ENCODE measurements at regions not wholly inside any gene's neighbourhood (a gene's known extent, or its start where the extent isn't known, plus 50 kb on each side); places are given as distances from the start of the nearest gene placed in this dataset.
"Not testable (repeated sequence)": the region's sequence is repeated elsewhere in the genome, so short reads cannot be mapped to it uniquely, and the experiment has no call there.

DNA sequence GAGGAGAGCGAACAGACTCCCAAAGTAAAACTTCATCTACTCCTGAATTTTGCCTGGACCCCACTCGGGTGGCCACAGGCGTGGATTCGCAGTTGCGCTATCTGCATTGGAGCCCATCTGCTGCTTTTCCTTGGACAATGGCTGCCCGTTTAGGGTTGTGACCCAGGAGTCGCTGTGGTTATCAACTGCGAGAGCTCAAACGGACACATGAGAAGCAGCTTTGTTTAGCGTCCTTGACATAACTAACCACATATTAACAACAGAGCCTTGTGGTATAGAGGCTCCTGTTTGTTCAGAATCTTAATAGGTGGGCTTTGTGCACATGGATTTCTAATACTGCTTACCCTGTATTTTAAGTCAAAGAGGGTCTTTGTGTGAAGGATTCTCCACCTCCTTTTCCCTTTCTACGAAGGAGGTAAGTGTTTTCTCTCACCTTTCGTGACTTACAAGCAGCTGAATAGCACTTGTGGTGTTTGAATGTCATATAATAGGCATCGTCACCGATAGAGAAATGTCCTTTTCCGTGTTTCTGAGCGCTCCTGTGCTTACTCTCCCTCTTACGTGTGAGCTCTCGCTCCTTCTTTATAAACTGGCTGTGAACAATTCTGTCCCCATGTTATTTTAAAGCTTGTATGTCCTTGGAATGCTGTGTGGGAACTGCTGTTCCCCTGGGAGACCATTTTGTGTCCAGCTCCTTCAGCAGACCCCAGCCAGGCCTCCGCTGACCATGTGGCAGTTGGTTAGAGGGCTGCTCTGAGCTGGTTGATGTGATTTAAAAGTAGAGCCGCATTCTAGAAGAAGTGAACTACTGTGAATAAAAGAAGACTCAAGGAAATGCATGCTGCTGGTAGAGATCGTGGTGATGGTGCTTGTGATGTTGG, 441.4 kb downstream of the RPS6KC1 start:
- TF ChIP-seq, protein P1, sequence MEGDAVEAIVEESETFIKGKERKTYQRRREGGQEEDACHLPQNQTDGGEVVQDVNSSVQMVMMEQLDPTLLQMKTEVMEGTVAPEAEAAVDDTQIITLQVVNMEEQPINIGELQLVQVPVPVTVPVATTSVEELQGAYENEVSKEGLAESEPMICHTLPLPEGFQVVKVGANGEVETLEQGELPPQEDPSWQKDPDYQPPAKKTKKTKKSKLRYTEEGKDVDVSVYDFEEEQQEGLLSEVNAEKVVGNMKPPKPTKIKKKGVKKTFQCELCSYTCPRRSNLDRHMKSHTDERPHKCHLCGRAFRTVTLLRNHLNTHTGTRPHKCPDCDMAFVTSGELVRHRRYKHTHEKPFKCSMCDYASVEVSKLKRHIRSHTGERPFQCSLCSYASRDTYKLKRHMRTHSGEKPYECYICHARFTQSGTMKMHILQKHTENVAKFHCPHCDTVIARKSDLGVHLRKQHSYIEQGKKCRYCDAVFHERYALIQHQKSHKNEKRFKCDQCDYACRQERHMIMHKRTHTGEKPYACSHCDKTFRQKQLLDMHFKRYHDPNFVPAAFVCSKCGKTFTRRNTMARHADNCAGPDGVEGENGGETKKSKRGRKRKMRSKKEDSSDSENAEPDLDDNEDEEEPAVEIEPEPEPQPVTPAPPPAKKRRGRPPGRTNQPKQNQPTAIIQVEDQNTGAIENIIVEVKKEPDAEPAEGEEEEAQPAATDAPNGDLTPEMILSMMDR (IDR thresholded peaks at IDR 0.05; ENCODE audit: control insufficient read depth, extremely low read depth, insufficient read depth): no peak
- no peak for DNase-seq (ENCODE audit: low read depth)
- no peak overlapping the region for H3K4me3 ChIP-seq (ENCODE audit: low read depth, low read length)

DNA sequence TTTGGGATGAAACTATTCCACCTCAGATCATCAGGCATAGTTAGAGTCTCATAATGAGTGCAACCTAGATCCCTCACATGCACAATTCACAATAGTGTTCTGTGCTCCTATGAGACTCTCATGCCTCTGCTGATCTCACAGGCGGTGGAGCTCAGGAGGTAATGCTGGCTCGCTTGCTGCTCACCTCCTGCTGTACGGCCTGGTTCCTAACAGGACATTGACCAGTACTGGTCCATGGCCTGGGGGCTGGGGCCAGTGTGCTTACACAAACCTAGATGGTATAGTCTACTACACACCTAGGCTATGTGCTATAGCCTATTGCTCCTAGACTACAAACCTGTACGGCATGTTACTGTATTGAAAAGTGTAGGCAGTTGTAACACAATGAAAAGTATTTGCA, 448.4 kb downstream of the RPS6KC1 start:
- H3K4me3 ChIP-seq (ENCODE audit: low read depth, low read length): no peak overlapping the region
- TF ChIP-seq, protein P1 (IDR thresholded peaks at IDR 0.05; ENCODE audit: control insufficient read depth, extremely low read depth, insufficient read depth): no peak
- no peak for DNase-seq (ENCODE audit: low read depth)

DNA sequence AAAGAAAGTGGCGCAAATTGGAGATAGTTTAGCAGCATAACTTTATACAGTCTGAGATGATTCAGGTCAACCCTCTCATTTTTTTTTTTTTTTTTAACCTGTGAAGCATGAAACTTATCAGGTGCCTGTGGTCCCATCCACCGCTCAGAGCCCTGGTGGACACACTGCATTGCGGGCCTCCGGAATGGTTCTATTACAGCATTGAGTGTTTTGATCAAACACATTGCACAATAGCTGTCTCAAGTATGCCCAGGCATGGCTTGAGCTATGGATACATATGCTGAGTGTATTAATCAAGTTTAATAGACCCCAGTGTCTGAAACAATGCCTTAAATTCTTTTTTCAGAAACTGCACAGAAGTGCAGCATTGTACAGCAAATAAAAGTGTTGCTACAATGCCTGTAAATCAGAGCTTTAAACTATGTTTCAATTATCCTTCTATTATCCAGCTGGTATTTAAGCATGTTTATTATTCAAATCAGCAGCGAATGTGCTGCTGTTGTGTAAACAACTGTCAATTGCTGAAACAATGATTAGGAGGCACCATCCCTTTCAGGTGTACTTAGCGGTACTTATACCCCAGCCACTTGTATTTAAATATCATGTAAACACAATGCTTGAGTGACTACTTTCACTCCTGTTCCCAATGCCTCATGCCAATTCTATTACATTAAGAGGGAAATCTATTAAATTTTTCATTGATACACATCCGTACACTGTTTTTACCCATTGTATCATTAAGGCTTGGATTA, 456.6 kb downstream of the RPS6KC1 start:
- TF ChIP-seq, protein P1 (IDR thresholded peaks at IDR 0.05; ENCODE audit: control insufficient read depth, extremely low read depth, insufficient read depth): no peak
- no peak for DNase-seq (ENCODE audit: low read depth)
- no peak overlapping the region for H3K4me3 ChIP-seq (ENCODE audit: low read depth, low read length)

DNA sequence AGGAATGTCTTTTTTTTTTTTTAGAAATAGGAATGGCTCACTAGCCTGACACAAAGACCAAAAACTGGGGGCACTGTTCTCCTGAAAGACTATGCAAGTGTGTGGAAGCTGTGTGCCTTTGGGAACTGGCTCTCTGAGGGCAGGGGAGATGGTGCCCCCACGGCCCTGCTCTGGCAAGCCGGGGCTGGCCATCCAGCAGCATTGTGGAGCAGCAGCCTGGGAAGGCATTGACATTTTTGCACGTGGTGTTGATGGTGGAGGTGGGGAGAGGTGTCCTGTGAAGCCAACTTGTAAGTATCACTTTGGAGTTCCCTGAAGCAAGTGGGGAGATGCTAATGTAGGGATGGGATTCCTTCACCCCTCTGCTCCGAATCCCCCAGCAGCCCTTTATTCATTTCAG, 460.1 kb downstream of the RPS6KC1 start:
- no peak overlapping the region for H3K4me3 ChIP-seq (ENCODE audit: low read depth, low read length)
- TF ChIP-seq, protein P1 (IDR thresholded peaks at IDR 0.05; ENCODE audit: control insufficient read depth, extremely low read depth, insufficient read depth): no peak
- DNase-seq (ENCODE audit: low read depth): no peak

DNA sequence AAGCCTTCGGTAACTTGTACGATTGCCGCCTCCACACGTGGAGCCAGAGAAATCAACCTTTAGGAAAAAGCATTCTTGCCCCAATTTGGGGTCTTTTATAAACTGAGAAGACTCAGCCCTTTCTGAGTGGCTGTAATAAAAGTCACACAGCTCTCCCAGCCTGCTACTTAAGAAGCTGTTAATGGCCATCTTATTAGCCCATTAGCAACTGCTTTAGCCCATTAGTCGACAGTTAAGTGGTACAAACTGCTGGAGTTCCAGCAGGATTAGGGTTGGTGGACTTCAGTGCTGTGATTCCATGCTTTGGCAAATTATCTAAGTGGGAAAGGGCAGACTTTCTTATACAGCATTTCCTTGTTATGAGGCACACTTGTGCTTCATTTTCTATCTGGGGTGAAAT, 461.3 kb downstream of the RPS6KC1 start:
- H3K4me3 ChIP-seq (ENCODE audit: low read depth, low read length): no peak overlapping the region
- DNase-seq (ENCODE audit: low read depth): no peak
- TF ChIP-seq, protein P1 (IDR thresholded peaks at IDR 0.05; ENCODE audit: control insufficient read depth, extremely low read depth, insufficient read depth): no peak

DNA sequence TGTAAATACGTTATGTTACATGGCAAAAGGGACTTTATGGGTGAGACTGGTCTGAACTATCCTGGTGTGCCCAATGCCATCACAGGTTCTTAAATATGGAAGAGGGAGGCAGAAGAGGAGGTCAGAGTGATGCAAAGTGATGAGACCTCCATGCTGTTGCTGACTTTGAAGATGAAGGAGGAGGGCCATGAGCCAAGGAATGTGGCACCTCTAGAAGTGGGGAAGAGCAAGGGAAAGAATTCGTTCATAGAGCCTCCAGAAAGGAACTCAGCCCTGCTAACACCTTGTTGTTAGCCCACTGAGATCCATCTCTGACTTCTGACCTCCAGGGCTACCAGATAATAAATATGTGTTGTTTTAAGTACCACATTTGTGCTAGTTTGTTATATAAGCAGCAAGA, 462.0 kb downstream of the RPS6KC1 start:
- TF ChIP-seq, protein P1 (IDR thresholded peaks at IDR 0.05; ENCODE audit: control insufficient read depth, extremely low read depth, insufficient read depth): no peak
- no peak for DNase-seq (ENCODE audit: low read depth)
- H3K4me3 ChIP-seq (ENCODE audit: low read depth, low read length): no peak overlapping the region

DNA sequence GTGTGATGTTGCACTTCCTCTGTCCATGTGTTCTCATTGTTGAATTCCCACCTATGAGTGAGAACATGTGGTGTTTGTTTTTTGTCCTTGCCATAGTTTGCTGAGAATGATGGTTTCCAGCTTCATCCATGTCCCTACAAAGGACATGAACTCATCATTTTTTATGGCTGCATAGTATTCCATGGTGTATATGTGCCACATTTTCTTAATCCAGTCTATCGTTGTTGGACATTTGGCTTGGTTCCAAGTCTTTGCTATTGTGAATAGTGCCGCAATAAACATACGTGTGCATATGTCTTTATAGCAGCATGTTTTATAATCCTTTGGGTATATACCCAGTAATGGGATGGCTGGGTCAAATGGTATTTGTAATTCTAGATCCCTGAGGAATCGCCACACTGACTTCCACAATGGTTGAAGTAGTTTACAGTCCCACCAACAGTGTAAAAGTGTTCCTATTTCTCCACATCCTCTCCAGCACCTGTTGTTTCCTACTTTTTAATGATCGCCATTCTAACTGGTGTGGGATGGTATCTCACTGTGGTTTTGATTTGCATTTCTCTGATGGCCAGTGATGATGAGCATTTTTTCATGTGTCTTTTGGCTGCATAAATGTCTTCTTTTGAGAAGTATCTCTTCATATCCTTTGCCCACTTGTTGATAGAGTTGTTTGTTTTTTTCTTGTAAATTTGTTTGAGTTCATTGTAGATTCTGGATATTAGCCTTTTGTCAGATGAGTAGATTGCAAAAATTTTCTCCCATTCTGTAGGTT, 463.6 kb downstream of the RPS6KC1 start:
- DNase-seq (ENCODE audit: low read depth); H3K4me3 ChIP-seq (ENCODE audit: low read depth, low read length): not testable (repeated sequence)
